ENCODE measurements at regions not wholly inside any gene's neighbourhood (a gene's known extent, or its start where the extent isn't known, plus 50 kb on each side); places are given as distances from the start of the nearest gene placed in this dataset.

- intact Hi-C loops (cut with micrococcal nuclease; ENCODE audit: unreplicated experiment), result no loop called here
- TF ChIP-seq EZH2 (IDR thresholded peaks at IDR 0.05; ENCODE audit: borderline replicate concordance, low read depth, low read length, poor library complexity, severe bottlenecking) (no peak), CTCF (conservative IDR thresholded peaks at IDR 0.05; ENCODE audit: low read depth, low read length) (no peak)
- Histone ChIP-seq H3K4me1 (ENCODE audit: insufficient read depth, low read length, poor library complexity, severe bottlenecking) (no peaks in the 10 kb centered on the region), H3K9me3 (ENCODE audit: low read depth, low read length, poor library complexity, severe bottlenecking) (no peaks in the 10 kb centered on the region), H3K27ac (ENCODE audit: low read depth, low read length, poor library complexity, severe bottlenecking) (no peak overlapping the region), H3K36me3 (ENCODE audit: insufficient read depth, low read length, poor library complexity, severe bottlenecking) (no peaks in the 10 kb centered on the region), H3K4me3 (ENCODE audit: low read depth, low read length, poor library complexity, severe bottlenecking) (no peak overlapping the region), H3K27me3 (replicated peaks; ENCODE audit: insufficient read depth, low read depth, low read length, poor library complexity) (no peaks in the 10 kb centered on the region)
- CTCF ChIA-PET, result no interaction called here
- POLR2A ChIA-PET (ENCODE audit: low non-redundant PET), result no interaction called here
- DNase-seq (ENCODE audit: low spot score), result peak; percentile 3
- BruUV-seq (replicated peaks), result no TSS peak
These were observed 114.5 kb upstream of the SLIT2 start for GRCh38 chr4:20137176-20137575.

- no TSS peak for BruUV-seq (replicated peaks)
- Histone ChIP-seq H3K4me1 (ENCODE audit: insufficient read depth, low read length, poor library complexity, severe bottlenecking) (no peaks in the 10 kb centered on the region), H3K27me3 (replicated peaks; ENCODE audit: insufficient read depth, low read depth, low read length, poor library complexity) (no peaks in the 10 kb centered on the region), H3K4me3 (ENCODE audit: low read depth, low read length, poor library complexity, severe bottlenecking) (no peak overlapping the region), H3K36me3 (ENCODE audit: insufficient read depth, low read length, poor library complexity, severe bottlenecking) (no peaks in the 10 kb centered on the region), H3K9me3 (ENCODE audit: low read depth, low read length, poor library complexity, severe bottlenecking) (no peaks in the 10 kb centered on the region), H3K27ac (ENCODE audit: low read depth, low read length, poor library complexity, severe bottlenecking) (no peak overlapping the region)
- intact Hi-C loops (cut with micrococcal nuclease; ENCODE audit: unreplicated experiment), result no loop called here
- ChIA-PET CTCF (no interaction called here), POLR2A (ENCODE audit: low non-redundant PET) (no interaction called here)
- TF ChIP-seq CTCF (conservative IDR thresholded peaks at IDR 0.05; ENCODE audit: low read depth, low read length) (no peak), EZH2 (IDR thresholded peaks at IDR 0.05; ENCODE audit: borderline replicate concordance, low read depth, low read length, poor library complexity, severe bottlenecking) (no peak)
- DNase-seq (ENCODE audit: low spot score), result no peak
These were observed 124.1 kb upstream of the SLIT2 start for GRCh38 chr4:20127626-20128025.

GRCh38 chr4:20126906-20127305 is 124.8 kb upstream of the SLIT2 start:
- Histone ChIP-seq H3K27ac (ENCODE audit: low read depth, low read length, poor library complexity, severe bottlenecking) (no peak overlapping the region), H3K36me3 (ENCODE audit: insufficient read depth, low read length, poor library complexity, severe bottlenecking) (no peaks in the 10 kb centered on the region), H3K27me3 (replicated peaks; ENCODE audit: insufficient read depth, low read depth, low read length, poor library complexity) (no peaks in the 10 kb centered on the region), H3K4me1 (ENCODE audit: insufficient read depth, low read length, poor library complexity, severe bottlenecking) (no peaks in the 10 kb centered on the region), H3K9me3 (ENCODE audit: low read depth, low read length, poor library complexity, severe bottlenecking) (no peaks in the 10 kb centered on the region), H3K4me3 (ENCODE audit: low read depth, low read length, poor library complexity, severe bottlenecking) (no peak overlapping the region)
- TF ChIP-seq CTCF (conservative IDR thresholded peaks at IDR 0.05; ENCODE audit: low read depth, low read length), result no peak
- TF ChIP-seq EZH2 (IDR thresholded peaks at IDR 0.05; ENCODE audit: borderline replicate concordance, low read depth, low read length, poor library complexity, severe bottlenecking), result no peak
- intact Hi-C loops (cut with micrococcal nuclease; ENCODE audit: unreplicated experiment), result no loop called here
- BruUV-seq (replicated peaks), result no TSS peak
- ChIA-PET CTCF (no interaction called here), POLR2A (ENCODE audit: low non-redundant PET) (no interaction called here)
- no peak for DNase-seq (ENCODE audit: low spot score)
